Erythroblast (primary cell): ENCODE measurements at regions not wholly inside any gene's neighbourhood (a gene's known extent, or its start where the extent isn't known, plus 50 kb on each side); places are given as distances from the start of the nearest gene placed in this dataset.

Experiments
- DNase-seq, 2 experiments: peaks; one replicate each; lab custom pipeline; 2025; lab: John Stamatoyannopoulos, UW
- GATA1 ChIP-seq: IDR thresholded peaks from 2 replicates; pipeline ENCODE4 v1.6.1; 2011; ENCODE audit warnings: low read depth, mild to moderate bottlenecking, control low read depth, low read length, moderate library complexity
- POLR2A ChIP-seq: IDR thresholded peaks from 2 replicates; pipeline ENCODE4 v1.6.1; 2011; ENCODE audit warnings: mild to moderate bottlenecking, low read length

GRCh38 chr20:60664106-60664505 is 588.0 kb upstream of the CDH4 start:
- no peak for TF ChIP-seq POLR2A
- TF ChIP-seq GATA1, result no peak
- no peak for DNase-seq

- DNase-seq, result no peak
- no peak for TF ChIP-seq GATA1
- no peak for TF ChIP-seq POLR2A
Observed at GRCh38 chr20:60667641-60668040, 584.4 kb upstream of the CDH4 start.

GRCh38 chr20:60669211-60669610 is 582.9 kb upstream of the CDH4 start:
- DNase-seq, result no peak
- TF ChIP-seq POLR2A, result no peak
- no peak for TF ChIP-seq GATA1

- DNase-seq, result no peak
- TF ChIP-seq POLR2A (no peak), GATA1 (no peak)
Observed at GRCh38 chr20:60676011-60676410, 576.0 kb upstream of the CDH4 start.

- TF ChIP-seq GATA1 (no peak), POLR2A (no peak)
- no peak for DNase-seq
Observed at GRCh38 chr20:60677819-60678218, 574.2 kb upstream of the CDH4 start.

GRCh38 chr20:60680554-60680953 is 571.5 kb upstream of the CDH4 start:
- no peak for TF ChIP-seq POLR2A
- no peak for TF ChIP-seq GATA1

GRCh38 chr20:60687213-60687612 is 564.8 kb upstream of the CDH4 start:
- DNase-seq, result no peak
- TF ChIP-seq GATA1, result no peak
- no peak for TF ChIP-seq POLR2A

More at GRCh38 chr20:60680554-60680953, 571.5 kb upstream of the CDH4 start:
- no peak for DNase-seq

GRCh38 chr20:60690771-60691170 is 561.3 kb upstream of the CDH4 start:
- DNase-seq, result no peak
- no peak for TF ChIP-seq GATA1

GRCh38 chr20:60691966-60692615 is 560.0 kb upstream of the CDH4 start:
- TF ChIP-seq GATA1 (no peak), POLR2A (no peak)
- no peak for DNase-seq

- no peak for TF ChIP-seq GATA1
- TF ChIP-seq POLR2A, result no peak
- no peak for DNase-seq
Observed at GRCh38 chr20:60693496-60694133, 558.4 kb upstream of the CDH4 start.

- TF ChIP-seq GATA1, result no peak
- TF ChIP-seq POLR2A, result no peak
Observed at GRCh38 chr20:60694763-60695162, 557.3 kb upstream of the CDH4 start.

GRCh38 chr20:60695226-60696000 is 556.6 kb upstream of the CDH4 start:
- TF ChIP-seq GATA1 (no peak), POLR2A (no peak)
- DNase-seq, result peak in 1 of 2 experiments; percentile 8

More at GRCh38 chr20:60694763-60695162, 557.3 kb upstream of the CDH4 start:
- DNase-seq, result no peak

- no peak for TF ChIP-seq POLR2A
- no peak for TF ChIP-seq GATA1
- DNase-seq, result no peak
Observed at GRCh38 chr20:60697252-60697651, 554.8 kb upstream of the CDH4 start.

- no peak for DNase-seq
- no peak for TF ChIP-seq GATA1
Observed at GRCh38 chr20:60700728-60701127, 551.3 kb upstream of the CDH4 start.
